ENCODE measurements at regions not wholly inside any gene's neighbourhood (a gene's known extent, or its start where the extent isn't known, plus 50 kb on each side); places are given as distances from the start of the nearest gene placed in this dataset.
A peak's percentile ranks its signal among the peaks of the same experiment; 100 is the strongest.
"Not testable (repeated sequence)": the region's sequence is repeated elsewhere in the genome, so short reads cannot be mapped to it uniquely, and the experiment has no call there.

DNA sequence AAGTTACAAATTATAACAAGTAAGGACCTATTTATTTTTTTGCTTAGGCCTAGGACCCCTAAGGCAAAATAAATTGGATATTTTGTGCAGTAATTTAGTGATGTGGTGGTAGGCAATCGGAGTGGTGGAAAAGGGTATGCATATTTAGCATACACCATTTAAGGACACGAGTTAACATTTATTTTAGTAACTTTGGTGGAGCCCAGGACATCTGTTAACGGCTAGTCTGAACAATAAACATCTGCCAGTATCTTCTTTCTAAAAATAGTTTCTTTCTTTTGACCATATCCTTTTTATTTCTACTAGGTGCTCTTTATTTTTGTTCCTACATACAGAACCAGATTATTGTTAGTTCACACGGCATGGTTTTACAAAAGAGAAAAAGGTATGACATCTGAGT lies 326.3 kb downstream of the CHL1 start:
- DNase-seq (ENCODE audit: low read depth in 2 of 2) = no peak

DNA sequence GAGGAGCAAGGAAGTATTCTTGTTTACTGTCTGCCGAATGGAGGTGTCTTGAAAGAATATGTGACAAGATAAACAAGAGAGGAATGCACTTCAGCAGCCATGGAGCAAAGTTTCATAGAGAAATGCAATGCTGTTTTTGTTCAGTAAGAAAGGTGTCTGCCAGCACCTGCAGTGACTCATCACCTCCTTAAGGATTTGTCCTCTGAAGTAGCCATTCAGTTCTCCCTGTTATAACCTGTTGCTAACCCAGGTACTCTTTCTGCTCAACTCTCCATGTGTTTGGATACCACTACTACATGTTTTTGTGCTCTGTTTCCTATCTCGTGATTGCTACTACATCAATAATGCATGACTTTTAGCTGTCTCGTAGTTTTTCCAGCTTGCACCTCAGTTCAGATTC lies 328.9 kb downstream of the CHL1 start:
- DNase-seq (ENCODE audit: low read depth in 2 of 2) = no peak

GRCh38 chr3:535566-536416 lies 339.2 kb downstream of the CHL1 start:
- no peak for DNase-seq (ENCODE audit: low read depth in 2 of 2)

- no peak for DNase-seq (ENCODE audit: low read depth in 2 of 2)
These were observed 339.9 kb downstream of the CHL1 start for GRCh38 chr3:536417-536813.

- DNase-seq (ENCODE audit: low read depth in 2 of 2) = no peak
These were observed 344.7 kb downstream of the CHL1 start for GRCh38 chr3:541062-541801.

GRCh38 chr3:542021-542420 lies 345.5 kb downstream of the CHL1 start:
- no peak for DNase-seq (ENCODE audit: low read depth in 2 of 2)

DNA sequence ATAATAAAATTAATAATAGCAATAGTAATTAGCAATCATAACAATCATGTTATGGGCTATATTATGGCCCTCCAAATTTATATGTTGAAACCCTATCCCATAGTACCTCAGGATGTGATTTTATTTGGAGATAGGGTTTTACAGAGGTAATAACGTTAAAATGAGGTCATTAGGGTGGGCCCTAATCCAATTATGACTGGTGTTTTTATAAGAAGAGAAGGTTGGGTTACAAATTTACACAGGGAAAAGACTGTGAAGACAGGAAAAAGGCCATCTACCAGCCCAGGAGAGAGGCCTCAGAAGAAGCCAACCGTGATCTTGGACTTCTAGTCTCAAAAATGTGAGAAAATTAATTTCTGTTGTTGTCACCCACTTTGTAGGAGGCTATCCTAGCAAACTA lies 353.1 kb downstream of the CHL1 start:
- no peak for DNase-seq (ENCODE audit: low read depth in 2 of 2)

DNA sequence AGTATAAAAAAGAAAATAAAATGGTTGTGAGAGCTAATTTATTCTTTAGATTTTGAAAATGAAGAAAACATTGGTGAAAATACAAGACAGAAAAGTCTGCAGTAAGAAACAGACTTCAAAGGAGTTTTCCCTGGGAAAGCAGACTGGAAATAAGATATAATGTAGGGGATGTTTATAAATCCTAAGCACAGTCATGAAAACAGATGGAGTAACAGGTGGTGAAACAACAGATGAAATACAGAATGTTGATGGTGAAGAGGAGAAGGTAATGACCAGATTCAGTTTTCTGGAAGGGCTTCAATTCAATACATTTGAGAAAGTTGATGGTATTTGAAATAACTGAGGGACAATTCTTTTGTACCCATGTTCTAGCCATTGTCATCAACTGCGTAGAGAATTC lies 353.9 kb downstream of the CHL1 start:
- DNase-seq (ENCODE audit: low read depth in 2 of 2) = no peak

DNA sequence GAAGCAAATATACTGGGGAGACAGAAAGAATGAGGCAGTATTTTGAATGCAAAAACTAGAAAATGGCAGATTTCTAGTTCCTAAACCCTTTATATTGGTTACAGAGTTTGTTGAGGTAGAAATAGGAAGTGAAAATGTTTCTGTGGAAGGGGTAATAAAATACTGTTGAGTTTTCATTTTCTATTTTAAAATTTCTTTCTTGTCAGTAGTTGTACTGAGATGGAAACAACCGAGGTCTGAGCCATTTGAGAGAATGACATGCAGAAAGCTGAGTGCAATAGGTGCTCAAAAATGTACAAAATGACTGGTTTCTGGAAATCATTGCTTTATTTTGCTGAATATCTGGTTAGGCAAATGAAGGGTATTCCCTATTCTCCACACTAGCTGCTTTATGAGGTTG lies 361.4 kb downstream of the CHL1 start:
- no peak for DNase-seq (ENCODE audit: low read depth in 2 of 2)

DNA sequence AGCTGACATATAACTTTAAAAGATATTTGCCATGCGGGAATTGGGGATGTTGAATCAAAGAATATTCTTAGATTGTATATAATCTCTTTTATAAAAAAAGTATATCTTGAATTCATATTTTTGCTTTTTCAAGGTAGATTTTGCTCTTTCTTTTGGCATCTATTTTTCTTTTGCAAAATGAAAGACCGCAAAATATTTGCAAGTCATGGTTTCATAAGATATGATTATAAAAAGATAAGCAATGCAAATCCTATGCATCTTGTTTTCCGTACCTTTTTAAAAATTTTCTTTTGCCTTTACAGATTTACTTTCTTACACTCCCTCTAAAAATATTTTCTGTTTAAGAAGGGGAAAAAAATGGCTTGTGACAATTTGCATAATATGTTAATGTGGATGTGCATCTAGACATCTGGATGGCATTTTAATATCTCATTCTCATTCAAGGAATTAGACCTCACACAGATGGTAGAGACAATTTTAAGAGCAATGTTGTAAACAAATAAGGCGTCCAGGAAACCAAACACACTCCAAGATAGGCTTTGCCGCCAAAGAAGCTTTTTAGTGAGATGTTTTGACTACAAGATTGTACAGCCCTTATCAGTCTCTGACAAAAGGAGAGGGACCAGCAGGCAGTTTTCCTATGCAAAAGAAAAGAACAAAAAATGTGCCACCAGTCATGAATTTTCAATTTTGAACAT lies 371.1 kb downstream of the CHL1 start:
- no peak for DNase-seq (ENCODE audit: low read depth in 2 of 2)

DNA sequence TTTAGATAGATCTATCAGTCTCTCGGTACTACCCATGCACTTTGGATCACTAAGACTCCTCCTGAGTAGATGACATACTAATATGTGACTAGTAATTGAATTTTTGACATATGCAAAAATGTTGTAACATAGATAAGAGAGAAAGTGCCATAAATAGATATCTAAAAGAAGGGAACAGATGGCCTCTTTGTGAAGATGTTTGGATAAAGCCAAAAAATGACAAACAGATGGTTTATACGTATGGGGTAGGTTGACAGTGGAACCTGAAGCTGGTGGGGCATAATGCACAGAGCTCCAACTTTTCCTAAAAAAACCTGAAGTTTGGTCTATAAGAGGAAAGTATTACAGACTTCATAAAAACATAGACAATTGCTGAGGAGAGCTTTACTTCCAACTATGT lies 383.0 kb downstream of the CHL1 start:
- DNase-seq (ENCODE audit: low read depth in 2 of 2) = not testable (repeated sequence)

- DNase-seq (ENCODE audit: low read depth in 2 of 2) = not testable (repeated sequence)
These were observed 392.5 kb downstream of the CHL1 start for GRCh38 chr3:589066-589465.

GRCh38 chr3:597304-597703 lies 400.7 kb downstream of the CHL1 start:
- not testable (repeated sequence) for DNase-seq (ENCODE audit: low read depth in 2 of 2)

DNA sequence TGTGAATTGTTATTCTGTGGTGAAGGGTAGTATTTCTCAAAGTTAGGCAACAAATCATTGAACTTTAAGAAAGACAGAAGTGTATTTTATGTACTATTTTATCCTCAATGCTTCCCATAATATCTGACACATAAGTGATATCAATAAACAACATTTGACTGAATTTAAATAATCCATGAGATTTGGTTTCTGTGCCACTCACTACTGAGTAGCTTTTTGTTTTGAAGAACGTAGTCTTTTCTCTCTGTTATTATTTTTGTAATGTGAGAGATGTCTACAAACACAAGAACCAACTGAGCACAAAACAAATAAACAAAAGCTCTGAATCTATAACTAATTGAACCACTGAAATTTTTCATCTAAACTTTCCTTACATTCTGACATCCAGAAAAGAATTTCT lies 401.2 kb downstream of the CHL1 start:
- DNase-seq (ENCODE audit: low read depth in 2 of 2) = not testable (repeated sequence)

DNA sequence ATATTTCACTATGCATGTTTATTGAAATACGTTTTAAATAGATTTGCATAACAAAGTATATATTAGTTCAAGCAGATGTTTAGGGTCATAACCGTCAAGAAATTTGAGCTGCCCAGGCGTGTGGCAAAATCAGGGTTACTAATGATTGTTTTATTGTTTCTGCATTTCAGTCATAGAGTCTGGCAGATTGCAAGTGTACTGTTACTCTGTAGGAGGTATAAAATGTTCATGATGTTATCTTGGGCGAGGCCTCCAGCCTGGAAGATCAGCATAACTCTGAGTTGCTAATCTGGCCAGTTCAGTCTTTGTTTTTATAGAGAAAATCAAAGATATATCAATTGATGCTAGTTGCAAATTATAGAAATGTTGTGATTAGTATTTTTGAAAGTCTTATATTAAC lies 410.9 kb downstream of the CHL1 start:
- not testable (repeated sequence) for DNase-seq (ENCODE audit: low read depth in 2 of 2)

DNA sequence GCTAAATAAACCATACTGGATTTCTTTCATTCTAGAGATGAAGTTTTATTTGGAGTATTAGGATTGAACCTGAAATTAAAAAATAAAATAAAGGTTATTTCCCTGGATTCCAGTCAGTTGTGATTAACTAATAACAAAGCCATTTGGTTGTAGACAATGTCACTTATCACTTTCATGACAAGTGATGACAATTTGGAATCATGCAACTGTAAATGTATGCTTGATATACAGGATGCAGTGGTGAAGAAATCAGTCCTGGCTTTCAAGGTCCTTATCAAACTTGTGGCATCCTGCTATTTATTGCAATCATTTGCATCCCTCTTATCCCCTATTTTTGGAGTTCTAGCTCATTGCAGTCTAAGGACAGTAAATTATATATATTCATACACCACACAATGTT lies 425.2 kb downstream of the CHL1 start:
- no peak for DNase-seq (ENCODE audit: low read depth in 2 of 2)

DNA sequence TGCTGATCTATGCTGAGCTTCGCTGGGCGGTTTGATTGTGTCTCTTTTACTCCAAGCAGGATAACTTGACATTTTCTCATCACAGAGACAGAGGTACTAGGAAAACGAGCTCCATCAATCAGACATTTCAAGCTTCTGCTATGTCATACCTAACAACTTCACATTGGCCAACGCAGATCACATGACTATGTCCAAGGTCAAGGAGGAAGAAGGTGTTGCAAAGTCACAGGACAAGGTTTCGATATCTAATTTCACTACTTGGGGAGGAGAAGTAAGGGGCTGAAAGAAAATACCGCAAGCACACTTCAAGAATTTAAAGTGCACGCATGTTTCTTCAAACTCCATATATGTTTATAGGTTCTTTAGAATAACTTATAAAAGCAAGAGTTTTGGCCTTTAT lies 425.8 kb downstream of the CHL1 start:
- DNase-seq (ENCODE audit: low read depth in 2 of 2) = no peak

DNA sequence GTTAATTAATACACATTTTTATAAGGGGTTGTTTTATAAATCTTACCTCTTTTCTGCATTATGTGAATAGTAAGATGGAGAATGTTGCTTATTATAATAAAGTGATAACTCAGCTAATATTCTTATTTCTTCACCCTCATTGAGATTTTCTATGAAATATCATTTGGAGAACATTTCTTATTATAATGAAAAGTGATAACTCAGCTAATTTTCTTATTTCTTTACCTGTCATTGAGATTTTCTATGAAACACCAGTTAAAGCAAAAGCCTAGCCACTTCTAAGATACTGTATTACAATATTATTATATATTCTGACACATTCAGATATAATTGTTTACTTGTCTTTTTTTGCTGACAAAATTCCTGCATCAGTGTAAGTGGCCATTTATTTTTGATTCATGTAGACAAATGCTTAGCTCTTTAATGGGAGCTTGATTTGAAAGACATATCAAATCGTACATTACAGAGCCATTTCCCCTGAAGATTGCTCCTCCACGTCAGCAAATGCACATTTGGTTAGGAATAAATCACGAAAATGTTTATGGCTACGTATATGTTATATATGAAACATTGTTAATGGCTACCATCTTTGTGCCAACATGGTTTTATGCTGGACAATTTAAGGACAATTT lies 427.5 kb downstream of the CHL1 start:
- no peak for DNase-seq (ENCODE audit: low read depth in 2 of 2)

- DNase-seq (ENCODE audit: low read depth in 2 of 2) = peak; percentile 5 to 6
These were observed 436.1 kb downstream of the CHL1 start for GRCh38 chr3:632571-633170.

GRCh38 chr3:634511-634910 lies 437.9 kb downstream of the CHL1 start:
- no peak for DNase-seq (ENCODE audit: low read depth in 2 of 2)

DNA sequence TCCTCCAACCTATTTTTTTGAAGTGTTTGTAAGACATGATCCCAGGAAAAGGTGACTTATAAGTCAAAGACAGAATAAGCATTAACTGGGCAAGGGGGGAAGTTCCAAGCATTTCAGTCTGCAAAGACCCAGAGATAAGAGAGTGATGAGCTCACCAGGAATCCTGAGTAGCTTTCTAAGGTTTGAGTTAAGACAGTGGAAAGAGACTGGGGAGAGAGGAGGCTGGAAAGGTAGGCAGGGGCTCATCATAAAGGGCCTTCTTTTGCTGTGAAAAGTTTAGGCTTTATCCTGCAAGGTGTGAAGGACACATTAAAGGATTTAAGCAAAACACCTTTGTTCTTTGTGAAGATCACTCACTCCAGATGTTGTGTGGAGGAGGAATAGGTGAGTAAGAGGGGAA lies 438.8 kb downstream of the CHL1 start:
- no peak for DNase-seq (ENCODE audit: low read depth in 2 of 2)

DNA sequence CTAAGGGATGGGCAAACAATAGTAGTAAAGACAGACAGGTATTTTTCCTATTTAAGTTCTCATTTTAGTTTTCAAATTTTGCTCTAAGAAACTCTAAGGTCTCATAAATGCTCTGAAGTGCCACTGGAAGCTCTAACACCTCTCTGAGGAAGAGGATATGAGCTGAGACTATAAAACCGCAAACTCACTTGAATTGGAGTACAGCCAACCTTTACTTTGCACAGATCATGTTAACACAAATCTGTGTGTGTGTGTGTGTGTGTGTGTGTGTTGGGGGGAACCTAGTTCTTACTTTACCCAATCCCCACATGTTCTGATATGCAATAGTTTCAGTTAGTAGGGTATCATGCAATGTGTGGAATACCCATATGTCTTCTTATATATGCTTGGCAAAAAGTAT lies 446.8 kb downstream of the CHL1 start:
- no peak for DNase-seq (ENCODE audit: low read depth in 2 of 2)
